HT-29 (cell line): ENCODE measurements at regions not wholly inside any gene's neighbourhood (a gene's known extent, or its start where the extent isn't known, plus 50 kb on each side); places are given as distances from the start of the nearest gene placed in this dataset.

ENCODE experiments used
- DNase-seq: peaks from one replicate; pipeline ENCODE4 v3.0.0-alpha.2; 2015; ENCODE audit warnings: low spot score

DNA sequence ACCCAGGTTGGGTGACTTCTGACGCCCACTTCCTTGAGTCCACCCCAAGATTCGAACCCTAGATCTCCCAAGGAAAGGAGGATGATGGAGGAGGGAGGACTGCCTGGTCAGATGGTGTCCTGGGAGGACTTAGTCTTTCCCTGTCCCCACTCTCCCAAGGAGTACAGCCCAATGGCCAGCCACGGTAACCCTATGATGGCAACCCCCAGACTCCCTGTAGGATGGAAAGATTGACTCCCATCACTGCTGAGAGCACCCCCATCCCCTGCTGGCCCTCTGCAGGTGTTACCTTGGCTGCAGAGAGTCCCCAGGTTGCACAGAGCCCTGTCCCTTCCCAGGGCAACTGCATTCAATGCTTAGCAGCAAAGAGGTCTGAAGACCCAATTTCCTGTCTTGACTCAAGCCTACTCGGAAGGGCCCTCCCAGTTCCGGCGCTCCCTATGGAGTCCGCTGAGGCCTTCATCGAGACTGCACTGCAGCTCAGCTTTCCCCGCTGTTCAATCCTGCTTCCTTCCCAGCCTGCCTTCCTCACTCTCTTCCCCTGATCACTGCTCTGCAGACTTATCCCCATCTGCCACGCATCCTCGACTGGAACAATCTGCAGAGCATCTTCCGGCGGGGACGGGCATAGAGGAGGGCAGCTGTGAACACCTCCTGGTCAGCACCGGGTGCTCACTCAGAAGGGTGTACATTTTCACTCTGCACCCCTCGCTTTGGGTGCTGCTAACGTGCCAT is 50.8 kb upstream of the OCM2 start:
- no peak for DNase-seq

- DNase-seq = no peak
Measured at GRCh38 chr7:98046816-98047215, 56.8 kb upstream of the OCM2 start.

- no peak for DNase-seq
Measured at GRCh38 chr7:98049034-98049433, 57.6 kb upstream of the LMTK2 start.

DNA sequence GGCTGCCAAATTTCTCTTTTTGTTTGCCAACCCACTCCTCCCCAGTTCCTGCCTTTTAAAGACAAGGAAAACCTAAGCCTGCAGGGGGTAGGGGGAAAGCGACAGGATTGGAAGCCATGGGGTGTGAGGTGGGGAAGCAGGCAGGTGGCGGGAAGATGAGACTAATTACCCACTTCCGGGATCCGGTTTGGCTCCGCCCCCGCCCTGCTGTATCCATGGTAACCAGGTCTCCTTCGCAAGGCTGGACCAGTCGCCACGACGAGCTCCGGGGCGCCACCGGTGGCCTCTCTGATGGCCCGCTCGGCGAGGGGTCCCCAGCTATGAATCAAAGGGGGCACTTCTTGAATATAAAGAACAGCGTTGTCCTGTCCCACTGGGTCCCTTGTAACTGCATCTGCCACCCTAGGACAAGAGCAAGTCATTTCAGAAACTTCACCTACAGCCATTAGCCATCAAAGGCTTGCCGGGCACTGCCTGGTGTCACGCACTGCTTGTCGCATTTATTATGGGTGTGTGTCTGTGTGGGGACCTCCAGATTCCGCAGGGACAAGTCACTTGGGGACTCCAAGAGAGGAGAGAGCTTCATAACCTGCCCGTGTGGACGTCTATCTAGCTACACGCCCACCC is 55.4 kb upstream of the LMTK2 start:
- peak; percentile 30 for DNase-seq

DNA sequence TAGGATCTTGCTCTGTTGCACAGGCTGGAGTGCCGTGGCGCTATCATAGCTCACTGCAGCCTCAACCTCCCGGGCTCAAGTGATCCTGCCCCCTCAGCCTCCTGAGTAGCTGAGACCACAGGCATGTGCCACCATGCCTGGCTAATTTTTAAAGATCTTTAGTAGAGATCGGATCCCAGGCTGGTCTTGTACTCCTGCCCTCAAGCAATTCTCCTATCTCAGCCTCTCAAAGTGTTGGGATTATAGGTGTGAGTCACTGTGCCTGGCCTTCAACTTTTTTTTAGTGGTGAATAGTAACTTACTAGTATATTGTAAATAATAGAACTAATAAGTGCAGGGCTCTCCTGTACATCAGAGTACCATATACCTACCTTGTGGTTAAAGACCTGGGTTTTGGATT is 52.1 kb upstream of the LMTK2 start:
- no peak for DNase-seq

- DNase-seq = no peak
Measured at GRCh38 chr7:98056580-98056979, 50.1 kb upstream of the LMTK2 start.
